Adrenal gland (tissue), 5 donors: ENCODE measurements at regions not wholly inside any gene's neighbourhood (a gene's known extent, or its start where the extent isn't known, plus 50 kb on each side); places are given as distances from the start of the nearest gene placed in this dataset.

Source experiments
- CTCF ChIP-seq, 6 experiments: fragments of 450-650 bp in 4 of 6; fragments of 200-600 bp in 2 of 6; sonication (generic) in 1 of 6; IDR thresholded peaks; 1 replicate in 5 of 6; 2 replicates in 1 of 6; pipeline versions ENCODE4 v1.5.1 to v1.8.0; 2016 to 2021; ENCODE audit warnings: antibody characterized with exemption in 6 of 6, mild to moderate bottlenecking in 2 of 6, moderate library complexity in 1 of 6
- POLR2A ChIP-seq, 2 donors: fragments of 450-650 bp; IDR thresholded peaks; one replicate each; pipeline ENCODE4 v1.6.1; 2017; ENCODE audit warnings: antibody characterized with exemption in 2 of 2, mild to moderate bottlenecking in 2 of 2, moderate library complexity in 1 of 2
- donor health status: DM: no; HTN: no; CAD: no.

DNA sequence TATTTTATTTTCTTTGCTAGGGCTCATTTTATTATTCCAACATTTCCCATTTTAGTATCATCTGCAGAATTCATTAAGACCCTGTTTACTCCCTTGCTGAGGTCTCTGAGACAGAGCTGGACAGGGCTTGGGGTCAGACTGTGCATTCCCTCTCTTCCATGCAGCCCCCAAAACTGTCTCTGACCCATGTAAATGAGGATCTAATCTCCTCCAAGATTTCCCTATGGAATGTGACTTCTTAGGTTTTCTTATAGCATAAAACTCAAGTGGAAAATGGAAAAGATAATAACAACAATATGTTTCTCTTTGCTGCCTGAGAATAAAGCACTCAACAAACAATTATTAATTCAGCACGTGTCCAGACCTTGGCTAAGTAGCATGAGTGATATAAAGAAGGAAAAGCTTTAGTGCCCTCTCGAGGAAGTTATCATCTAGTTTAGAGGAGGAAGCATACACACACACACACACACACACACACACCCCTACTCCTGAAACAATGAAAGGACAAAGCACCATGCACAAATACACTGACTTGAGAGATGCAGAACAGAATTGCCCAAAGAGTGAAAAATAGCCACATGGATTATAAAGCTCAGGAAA lies 815.5 kb downstream of the BCKDHB start:
- no peak for TF ChIP-seq CTCF (IDR thresholded peaks at IDR 0.05)
- TF ChIP-seq POLR2A (IDR thresholded peaks at IDR 0.05): no peak
